LHCN-M2 (cell line): ENCODE measurements at regions not wholly inside any gene's neighbourhood (a gene's known extent, or its start where the extent isn't known, plus 50 kb on each side); places are given as distances from the start of the nearest gene placed in this dataset.
"Not testable (repeated sequence)": the region's sequence is repeated elsewhere in the genome, so short reads cannot be mapped to it uniquely, and the experiment has no call there.

Experiments
- DNase-seq: peaks from one replicate; pipeline ENCODE4 v3.0.0-alpha.2; 2012; ENCODE audit warnings: low read depth

- no peak for DNase-seq
Observed at GRCh38 chr10:29881811-29882210, 177.6 kb downstream of the JCAD start.

- DNase-seq = no peak
Observed at GRCh38 chr10:29881336-29881771, 178.0 kb downstream of the JCAD start.

GRCh38 chr10:29880856-29881255, 178.5 kb downstream of the JCAD start:
- no peak for DNase-seq

- DNase-seq = no peak
Observed at GRCh38 chr10:29879862-29880261, 179.5 kb downstream of the JCAD start.

- DNase-seq = no peak
Observed at GRCh38 chr10:29878492-29878891, 180.9 kb downstream of the JCAD start.

- no peak for DNase-seq
Observed at GRCh38 chr10:29877793-29878491, 181.4 kb downstream of the JCAD start.

GRCh38 chr10:29876008-29876555, 183.3 kb downstream of the JCAD start:
- no peak for DNase-seq

- no peak for DNase-seq
Observed at GRCh38 chr10:29874606-29875269, 184.6 kb downstream of the JCAD start.

GRCh38 chr10:29873941-29874484, 185.4 kb downstream of the JCAD start:
- DNase-seq = no peak

- DNase-seq = no peak
Observed at GRCh38 chr10:29870522-29871044, 188.8 kb downstream of the JCAD start.

GRCh38 chr10:29869593-29869992, 189.8 kb downstream of the JCAD start:
- no peak for DNase-seq

- no peak for DNase-seq
Observed at GRCh38 chr10:29866356-29866755, 193.0 kb downstream of the JCAD start.

- DNase-seq = no peak
Observed at GRCh38 chr10:29865700-29866355, 193.6 kb downstream of the JCAD start.

GRCh38 chr10:29862923-29863614, 196.3 kb downstream of the JCAD start:
- peak; percentile 88 for DNase-seq

- no peak for DNase-seq
Observed at GRCh38 chr10:29861811-29862505, 197.4 kb downstream of the JCAD start.

- not testable (repeated sequence) for DNase-seq
Observed at GRCh38 chr10:29861231-29861630, 198.2 kb downstream of the JCAD start.

- no peak for DNase-seq
Observed at GRCh38 chr10:29860166-29860565, 199.2 kb downstream of the JCAD start.

- DNase-seq = peak; percentile 29
Observed at GRCh38 chr10:29859521-29860130, 199.8 kb downstream of the JCAD start.

- no peak for DNase-seq
Observed at GRCh38 chr10:29858702-29859267, 200.6 kb downstream of the JCAD start.
